PC-3 (cell line): ENCODE measurements at regions not wholly inside any gene's neighbourhood (a gene's known extent, or its start where the extent isn't known, plus 50 kb on each side); places are given as distances from the start of the nearest gene placed in this dataset.

ENCODE experiments used
- EZH2phosphoT487 ChIP-seq: fragments of 300-600 bp; sonication (generic); IDR thresholded peaks from 2 replicates; pipeline ENCODE4 v1.6.1; 2018; ENCODE audit warnings: mild to moderate bottlenecking, antibody characterized with exemption, low read length, borderline replicate concordance
- TF ChIP-seq, protein P1 (sequence below): fragments of 300-600 bp; sonication (generic); conservative IDR thresholded peaks from 2 replicates; pipeline ENCODE4 v1.5.1; 2017; ENCODE audit warnings: antibody characterized with exemption, low read depth, mild to moderate bottlenecking, low read length

DNA sequence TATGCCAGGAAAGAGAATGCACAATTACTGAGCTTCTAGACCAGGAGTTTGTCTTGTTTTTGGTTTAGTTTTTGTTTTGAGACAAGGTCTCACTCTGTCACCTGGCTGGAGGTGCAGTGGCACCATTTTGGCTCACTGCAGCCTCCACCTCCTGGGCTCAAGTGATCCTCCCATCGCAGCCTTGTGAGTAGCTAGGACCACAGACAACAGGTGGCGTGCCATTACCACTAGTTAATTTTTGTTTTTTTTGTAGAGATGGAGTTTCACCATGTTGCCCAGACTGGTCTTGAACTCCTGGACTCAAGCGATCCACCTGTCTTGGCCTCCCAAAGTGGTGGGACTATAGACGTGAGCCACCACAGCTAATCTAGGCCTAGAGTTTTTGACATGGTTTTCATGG, 104.4 kb upstream of the CCDC54 start:
- TF ChIP-seq, protein P1, sequence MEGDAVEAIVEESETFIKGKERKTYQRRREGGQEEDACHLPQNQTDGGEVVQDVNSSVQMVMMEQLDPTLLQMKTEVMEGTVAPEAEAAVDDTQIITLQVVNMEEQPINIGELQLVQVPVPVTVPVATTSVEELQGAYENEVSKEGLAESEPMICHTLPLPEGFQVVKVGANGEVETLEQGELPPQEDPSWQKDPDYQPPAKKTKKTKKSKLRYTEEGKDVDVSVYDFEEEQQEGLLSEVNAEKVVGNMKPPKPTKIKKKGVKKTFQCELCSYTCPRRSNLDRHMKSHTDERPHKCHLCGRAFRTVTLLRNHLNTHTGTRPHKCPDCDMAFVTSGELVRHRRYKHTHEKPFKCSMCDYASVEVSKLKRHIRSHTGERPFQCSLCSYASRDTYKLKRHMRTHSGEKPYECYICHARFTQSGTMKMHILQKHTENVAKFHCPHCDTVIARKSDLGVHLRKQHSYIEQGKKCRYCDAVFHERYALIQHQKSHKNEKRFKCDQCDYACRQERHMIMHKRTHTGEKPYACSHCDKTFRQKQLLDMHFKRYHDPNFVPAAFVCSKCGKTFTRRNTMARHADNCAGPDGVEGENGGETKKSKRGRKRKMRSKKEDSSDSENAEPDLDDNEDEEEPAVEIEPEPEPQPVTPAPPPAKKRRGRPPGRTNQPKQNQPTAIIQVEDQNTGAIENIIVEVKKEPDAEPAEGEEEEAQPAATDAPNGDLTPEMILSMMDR = no peak
- no peak for TF ChIP-seq EZH2phosphoT487
